ENCODE measurements at regions not wholly inside any gene's neighbourhood (a gene's known extent, or its start where the extent isn't known, plus 50 kb on each side); places are given as distances from the start of the nearest gene placed in this dataset.

DNA sequence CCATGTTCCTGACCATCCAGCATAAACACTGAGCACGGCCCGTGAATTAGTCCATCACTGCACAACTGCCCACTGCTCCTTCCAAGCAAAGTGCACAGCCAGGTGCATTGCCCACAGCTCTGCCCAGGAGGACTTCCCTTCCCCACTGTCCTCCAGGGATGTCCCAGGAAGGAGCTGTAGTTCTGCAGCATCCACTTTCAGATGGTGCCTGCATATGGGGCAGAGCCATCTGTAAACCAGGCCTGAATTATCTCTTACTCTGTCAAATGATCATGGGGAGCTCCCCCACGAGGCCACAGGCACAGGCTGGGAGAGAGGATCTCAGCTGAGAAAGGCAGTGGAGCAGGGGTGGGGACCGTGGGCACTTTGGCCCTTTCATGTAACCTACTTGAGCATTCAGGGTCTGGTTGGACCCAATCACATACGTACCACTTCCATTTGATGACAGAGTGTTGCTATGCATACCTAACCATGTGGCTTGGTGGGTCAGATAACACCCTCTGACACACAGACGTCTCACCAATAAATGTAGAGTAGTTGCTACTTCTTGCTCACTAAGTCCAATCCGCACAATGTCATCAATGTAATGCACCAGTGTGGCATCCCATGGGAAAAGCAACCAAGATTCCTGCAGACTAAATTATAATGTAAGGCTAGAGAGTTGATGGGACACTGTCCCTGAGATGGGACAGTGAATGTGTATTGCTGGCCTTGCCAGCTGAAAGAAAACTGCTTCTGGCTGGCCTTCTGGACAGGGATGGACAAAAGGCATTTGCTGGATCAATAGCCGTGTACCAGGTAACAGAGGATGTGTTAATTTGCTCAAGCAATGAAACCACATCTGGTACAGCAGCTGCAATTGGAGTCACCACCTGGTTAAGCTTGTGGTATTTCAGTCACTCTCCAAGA is 113.8 kb upstream of the C14orf180 start (continued):
- TF ChIP-seq ADNP (tag; IDR thresholded peaks at IDR 0.05), result no peak
- TF ChIP-seq ZKSCAN1 (IDR thresholded peaks at IDR 0.05; ENCODE audit: low read depth, low read length), result no peak
- TF ChIP-seq ZNF224 (CRISPR knock-in tag; IDR thresholded peaks at IDR 0.05), result no peak
- TF ChIP-seq, protein P1, sequence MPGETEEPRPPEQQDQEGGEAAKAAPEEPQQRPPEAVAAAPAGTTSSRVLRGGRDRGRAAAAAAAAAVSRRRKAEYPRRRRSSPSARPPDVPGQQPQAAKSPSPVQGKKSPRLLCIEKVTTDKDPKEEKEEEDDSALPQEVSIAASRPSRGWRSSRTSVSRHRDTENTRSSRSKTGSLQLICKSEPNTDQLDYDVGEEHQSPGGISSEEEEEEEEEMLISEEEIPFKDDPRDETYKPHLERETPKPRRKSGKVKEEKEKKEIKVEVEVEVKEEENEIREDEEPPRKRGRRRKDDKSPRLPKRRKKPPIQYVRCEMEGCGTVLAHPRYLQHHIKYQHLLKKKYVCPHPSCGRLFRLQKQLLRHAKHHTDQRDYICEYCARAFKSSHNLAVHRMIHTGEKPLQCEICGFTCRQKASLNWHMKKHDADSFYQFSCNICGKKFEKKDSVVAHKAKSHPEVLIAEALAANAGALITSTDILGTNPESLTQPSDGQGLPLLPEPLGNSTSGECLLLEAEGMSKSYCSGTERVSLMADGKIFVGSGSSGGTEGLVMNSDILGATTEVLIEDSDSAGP (CRISPR knock-in tag; IDR thresholded peaks at IDR 0.05), result no peak

DNA sequence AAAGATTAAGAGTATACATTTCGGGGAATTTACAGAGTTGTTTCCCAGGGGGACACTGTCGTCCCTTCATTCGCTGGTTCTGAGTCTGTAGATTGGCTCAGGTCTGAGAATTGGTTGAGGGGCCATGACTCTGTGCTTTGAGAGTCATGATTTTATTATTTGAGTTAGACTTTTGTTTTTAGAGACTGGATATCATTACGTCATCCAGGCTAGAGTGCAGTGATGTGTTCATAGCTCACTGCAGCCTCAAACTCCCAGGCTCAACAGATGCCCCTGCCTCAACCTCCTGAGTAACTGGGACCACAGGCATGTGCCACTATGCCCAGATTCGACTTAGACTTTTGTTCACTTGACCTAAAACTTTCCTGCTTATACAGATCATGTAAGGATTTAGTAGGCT is 112.3 kb upstream of the C14orf180 start:
- H4K20me1 ChIP-seq (replicated peaks; ENCODE audit: control insufficient read depth, insufficient read depth, low read length), result no peaks in the 10 kb centered on the region
- DNase-seq (ENCODE audit: extremely low read depth in 1 of 4, low spot score in 3 of 4) (no peak), FAIRE-seq (no peak), ATAC-seq (no peak)
- no peak overlapping the region for H2AFZ ChIP-seq (ENCODE audit: low read depth, low read length)
- TF ChIP-seq, protein P1 (CRISPR knock-in tag; IDR thresholded peaks at IDR 0.05), result no peak
- TF ChIP-seq, protein P2, sequence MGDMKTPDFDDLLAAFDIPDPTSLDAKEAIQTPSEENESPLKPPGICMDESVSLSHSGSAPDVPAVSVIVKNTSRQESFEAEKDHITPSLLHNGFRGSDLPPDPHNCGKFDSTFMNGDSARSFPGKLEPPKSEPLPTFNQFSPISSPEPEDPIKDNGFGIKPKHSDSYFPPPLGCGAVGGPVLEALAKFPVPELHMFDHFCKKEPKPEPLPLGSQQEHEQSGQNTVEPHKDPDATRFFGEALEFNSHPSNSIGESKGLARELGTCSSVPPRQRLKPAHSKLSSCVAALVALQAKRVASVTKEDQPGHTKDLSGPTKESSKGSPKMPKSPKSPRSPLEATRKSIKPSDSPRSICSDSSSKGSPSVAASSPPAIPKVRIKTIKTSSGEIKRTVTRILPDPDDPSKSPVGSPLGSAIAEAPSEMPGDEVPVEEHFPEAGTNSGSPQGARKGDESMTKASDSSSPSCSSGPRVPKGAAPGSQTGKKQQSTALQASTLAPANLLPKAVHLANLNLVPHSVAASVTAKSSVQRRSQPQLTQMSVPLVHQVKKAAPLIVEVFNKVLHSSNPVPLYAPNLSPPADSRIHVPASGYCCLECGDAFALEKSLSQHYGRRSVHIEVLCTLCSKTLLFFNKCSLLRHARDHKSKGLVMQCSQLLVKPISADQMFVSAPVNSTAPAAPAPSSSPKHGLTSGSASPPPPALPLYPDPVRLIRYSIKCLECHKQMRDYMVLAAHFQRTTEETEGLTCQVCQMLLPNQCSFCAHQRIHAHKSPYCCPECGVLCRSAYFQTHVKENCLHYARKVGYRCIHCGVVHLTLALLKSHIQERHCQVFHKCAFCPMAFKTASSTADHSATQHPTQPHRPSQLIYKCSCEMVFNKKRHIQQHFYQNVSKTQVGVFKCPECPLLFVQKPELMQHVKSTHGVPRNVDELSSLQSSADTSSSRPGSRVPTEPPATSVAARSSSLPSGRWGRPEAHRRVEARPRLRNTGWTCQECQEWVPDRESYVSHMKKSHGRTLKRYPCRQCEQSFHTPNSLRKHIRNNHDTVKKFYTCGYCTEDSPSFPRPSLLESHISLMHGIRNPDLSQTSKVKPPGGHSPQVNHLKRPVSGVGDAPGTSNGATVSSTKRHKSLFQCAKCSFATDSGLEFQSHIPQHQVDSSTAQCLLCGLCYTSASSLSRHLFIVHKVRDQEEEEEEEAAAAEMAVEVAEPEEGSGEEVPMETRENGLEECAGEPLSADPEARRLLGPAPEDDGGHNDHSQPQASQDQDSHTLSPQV (IDR thresholded peaks at IDR 0.05), result no peak
- TF ChIP-seq ATF7 (IDR thresholded peaks at IDR 0.05) (0 out of 2 replicates have a peak, but pooled peaks have one; percentile 24), ETV1 (tag; conservative IDR thresholded peaks at IDR 0.05; ENCODE audit: low read depth) (no peak), CREB1 (IDR thresholded peaks at IDR 0.05) (no peak), CREB1 (CRISPR knock-in tag; IDR thresholded peaks at IDR 0.05) (no peak)
- 1% methylated on average over 5 of the region's 5 CpGs for WGBS (ENCODE audit: insufficient coverage, low coverage, missing lambda C conversion rate)
- no peaks in the 10 kb centered on the region for H3K79me2 ChIP-seq (ENCODE audit: control insufficient read depth, insufficient read depth, low read length)
- H3K9ac ChIP-seq (ENCODE audit: insufficient read depth in 1 of 2, low read depth in 2 of 2, low read length in 2 of 2), result no peak overlapping the region
- no peaks in the 10 kb centered on the region for H3K36me3 ChIP-seq (ENCODE audit: control insufficient read depth, insufficient read depth, low read length)
- in situ Hi-C loops (cut with MboI), result no loop called here
- no peaks in the 10 kb centered on the region for H3K9me3 ChIP-seq (replicated peaks; ENCODE audit: control insufficient read depth, insufficient read depth, low read depth, low read length)
- H3K9me1 ChIP-seq (ENCODE audit: control insufficient read depth, insufficient read depth, low read length), result no peaks in the 10 kb centered on the region
- H3K4me1 ChIP-seq (replicated peaks in 1 of 2; ENCODE audit: control insufficient read depth in 2 of 2, insufficient read depth in 2 of 2, low read length in 2 of 2), result no peaks in the 10 kb centered on the region
- no peak overlapping the region for H3K27ac ChIP-seq (ENCODE audit: extremely low read depth, low read depth, low read length)
- BruUV-seq (replicated peaks), result no TSS peak
- H3K4me3 ChIP-seq, result no peak overlapping the region
- H3K4me2 ChIP-seq (ENCODE audit: insufficient read depth, low read length), result no peak overlapping the region
- intact Hi-C loops (cut with micrococcal nuclease), result no loop called here
- ChIA-PET POLR2A (interaction anchor here (1.0 kb wide), 1 partner anchor 9 kb away, joined by 3 read pairs; no protein-coding TSS in a partner anchor), CTCF (ENCODE audit: low intra/inter-chr PET ratio) (no interaction called here)
- H3K27me3 ChIP-seq (ENCODE audit: control insufficient read depth in 2 of 2, insufficient read depth in 2 of 2, low read length in 2 of 2), result peaks cover 0 to 11% of the 10 kb centered on the region in 2 experiments; a peak in 1 of 5 replicates

Measured in K562 (cell line).